HG03469 (cell line): ENCODE measurements at regions not wholly inside any gene's neighbourhood (a gene's known extent, or its start where the extent isn't known, plus 50 kb on each side); places are given as distances from the start of the nearest gene placed in this dataset.

ENCODE experiments used
- ATAC-seq: cut with Tn5 transposase; IDR thresholded peaks from one replicate; pipeline ENCODE4 v1.9.1; 2021; ENCODE audit warnings: mild to moderate bottlenecking, moderate library complexity, moderate number of reproducible peaks; ENCODE audit not compliant: unreplicated experiment

DNA sequence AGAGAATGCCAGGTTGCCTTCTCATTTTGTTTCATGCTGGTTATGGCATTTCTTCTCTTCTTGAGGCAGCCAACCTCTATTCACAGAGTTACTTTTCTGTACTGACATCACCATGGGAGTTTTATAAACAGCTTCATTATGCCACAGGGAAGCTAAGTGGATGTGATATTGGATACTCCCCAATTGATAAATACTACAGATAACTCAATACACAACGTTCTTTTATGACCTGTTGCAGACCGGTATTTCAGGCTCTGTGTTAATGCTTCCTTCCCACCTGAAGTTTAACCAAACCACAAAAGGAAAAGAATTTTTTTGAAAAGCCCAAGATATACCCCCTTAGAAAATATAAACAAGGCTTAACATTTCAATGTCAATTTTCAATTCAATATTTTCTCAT, 258.3 kb upstream of the SOX11 start:
- no peak for ATAC-seq

DNA sequence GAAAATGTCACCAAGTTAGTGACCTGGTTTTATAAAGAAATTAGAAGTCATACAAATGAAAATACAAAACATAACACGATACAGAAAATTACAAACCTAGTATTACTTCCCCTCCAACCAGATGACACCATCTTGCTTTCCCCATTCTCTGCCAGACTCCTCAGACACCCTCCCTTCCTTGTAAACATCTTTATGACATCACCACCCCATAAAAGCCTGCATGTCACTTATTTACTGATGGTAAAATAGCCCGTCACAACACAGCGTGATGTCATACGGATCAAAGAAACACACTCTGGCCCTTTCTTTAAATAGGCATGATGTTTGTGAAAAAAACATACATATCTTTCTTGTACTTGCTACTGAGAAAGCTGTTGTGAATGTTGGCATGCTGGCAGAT, 254.8 kb upstream of the SOX11 start:
- ATAC-seq: no peak

GRCh38 chr2:5440174-5440573, 252.0 kb upstream of the SOX11 start:
- ATAC-seq: no peak

- ATAC-seq: no peak
Observed at GRCh38 chr2:5442736-5443135, 249.4 kb upstream of the SOX11 start.

DNA sequence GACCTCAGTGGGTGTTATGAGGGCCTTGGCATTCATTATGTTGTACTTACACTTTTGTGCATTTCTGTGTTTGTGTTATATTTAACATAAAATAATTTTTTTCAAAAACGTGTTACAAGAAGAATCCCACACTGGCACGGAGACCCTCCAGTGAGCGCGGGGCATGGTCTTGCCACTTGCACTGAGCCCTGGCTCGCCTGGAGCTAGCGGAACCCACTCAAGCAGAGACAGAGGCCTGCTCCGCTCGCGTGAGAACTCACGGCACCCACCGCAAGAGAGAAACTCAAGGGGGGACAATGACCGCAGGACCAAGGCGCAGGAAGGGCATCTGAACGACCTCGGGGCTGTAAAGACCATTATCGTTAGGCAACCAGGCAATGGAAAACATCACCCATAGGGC, 248.0 kb upstream of the SOX11 start:
- no peak for ATAC-seq

DNA sequence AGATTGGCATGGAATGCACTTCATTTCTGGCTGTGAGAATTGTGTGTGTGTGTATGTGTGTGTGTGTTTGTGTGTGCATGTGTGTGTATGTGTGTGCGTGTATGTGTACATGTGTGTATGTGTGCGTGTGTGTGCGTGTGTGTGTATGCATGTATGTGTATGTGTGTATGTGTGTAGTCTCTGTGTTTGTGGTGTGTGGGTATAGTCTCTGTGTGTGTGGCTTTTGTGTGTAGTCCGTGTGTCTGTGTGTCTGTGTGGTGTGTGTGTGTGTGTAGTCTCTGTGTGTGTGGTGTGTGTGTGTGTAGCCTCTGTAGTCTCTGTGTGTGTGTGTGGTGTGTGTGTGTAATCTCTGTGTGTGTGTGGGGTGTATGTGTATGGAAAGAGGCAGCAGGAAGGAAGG, 247.3 kb upstream of the SOX11 start:
- ATAC-seq: no peak

DNA sequence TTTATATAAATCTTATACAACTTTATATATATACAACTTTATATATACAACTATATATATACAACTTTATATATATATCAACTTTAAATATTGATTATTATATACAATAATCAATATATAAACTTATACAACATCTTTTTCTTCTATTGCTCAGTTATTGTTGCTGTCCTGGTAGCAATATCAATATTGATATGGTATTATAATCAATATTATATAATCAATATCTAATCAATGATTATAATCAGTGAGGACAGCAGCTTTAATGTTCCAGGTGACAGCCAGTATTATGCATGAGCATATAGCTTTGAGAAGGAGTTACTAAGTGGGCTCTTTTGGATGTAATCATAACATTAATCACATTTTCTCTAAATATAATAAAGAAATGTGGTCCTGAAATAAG, 242.3 kb upstream of the SOX11 start:
- no peak for ATAC-seq

DNA sequence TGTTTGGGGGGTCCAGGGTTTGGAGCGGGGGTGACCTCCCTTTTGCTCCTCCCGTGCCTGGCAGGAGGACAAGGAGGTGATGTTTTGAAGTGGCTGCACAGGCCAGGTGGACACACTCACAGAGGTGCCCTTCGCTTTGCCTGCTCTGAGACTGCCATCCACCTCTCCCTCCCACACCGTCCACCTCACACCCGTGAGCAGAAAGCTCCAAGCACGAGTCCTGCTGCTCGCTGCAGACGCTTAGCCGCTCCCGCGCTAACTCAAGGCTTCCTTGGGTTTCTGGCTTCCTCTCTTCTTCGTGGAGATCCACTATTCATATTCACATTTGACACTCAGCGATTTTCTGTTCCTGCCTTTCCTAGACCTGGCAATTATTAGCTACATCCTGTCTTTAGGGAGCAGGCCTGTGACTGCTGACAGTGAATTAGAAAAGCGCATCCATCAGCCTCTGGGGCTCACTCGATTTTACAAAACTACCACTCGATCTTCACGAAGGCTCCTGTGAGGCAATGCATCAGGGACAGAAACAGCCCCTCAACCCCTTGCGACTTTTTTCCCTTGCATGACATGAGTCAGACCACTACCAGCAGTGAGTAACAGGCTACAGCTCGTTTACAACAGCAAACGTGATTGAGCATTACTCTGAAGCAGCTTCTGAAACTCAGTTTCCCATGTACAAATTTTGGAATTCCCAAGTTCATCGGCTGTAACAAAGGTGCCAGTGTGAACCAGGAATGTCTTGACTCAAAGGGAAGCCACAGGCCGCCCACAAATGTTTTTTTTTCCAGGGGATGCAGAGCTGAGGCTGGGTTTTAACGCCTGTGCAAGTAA, 238.7 kb upstream of the SOX11 start:
- ATAC-seq: no peak

DNA sequence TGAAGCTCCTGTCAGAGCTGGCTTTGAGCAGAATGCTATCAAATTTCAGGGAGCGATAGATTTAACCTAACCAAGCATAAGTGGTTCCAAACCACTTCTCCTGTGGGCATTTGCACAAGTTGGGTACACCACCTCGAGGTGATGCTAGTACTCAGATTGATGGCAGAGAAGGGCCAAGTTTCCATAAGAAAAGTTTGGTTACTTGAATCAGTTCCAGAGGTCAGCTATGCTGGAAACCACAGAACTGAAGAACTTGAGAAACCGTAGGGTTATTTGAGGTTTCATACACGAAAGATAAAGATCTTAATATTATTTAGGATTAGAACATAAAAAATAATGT, 238.2 kb upstream of the SOX11 start:
- ATAC-seq: no peak

DNA sequence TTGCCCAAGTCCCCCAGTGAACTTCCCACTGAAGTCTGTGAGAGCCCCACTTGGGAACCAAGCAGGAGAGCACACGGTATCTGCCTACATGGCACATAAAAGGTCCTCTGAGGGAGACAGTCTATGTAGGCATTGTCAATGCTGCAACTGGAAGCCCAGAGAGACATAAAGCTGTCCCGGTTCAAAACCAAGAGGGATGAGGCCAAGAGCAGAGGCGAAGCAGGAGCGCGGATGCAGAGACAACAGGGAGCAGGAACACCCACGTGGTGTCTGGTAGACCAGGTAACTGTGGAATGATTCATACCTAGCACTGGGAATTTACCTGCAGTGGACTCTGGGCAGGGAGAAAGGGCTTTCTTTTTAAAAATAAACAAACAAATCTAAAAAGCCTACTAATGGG, 233.1 kb upstream of the SOX11 start:
- ATAC-seq: no peak

DNA sequence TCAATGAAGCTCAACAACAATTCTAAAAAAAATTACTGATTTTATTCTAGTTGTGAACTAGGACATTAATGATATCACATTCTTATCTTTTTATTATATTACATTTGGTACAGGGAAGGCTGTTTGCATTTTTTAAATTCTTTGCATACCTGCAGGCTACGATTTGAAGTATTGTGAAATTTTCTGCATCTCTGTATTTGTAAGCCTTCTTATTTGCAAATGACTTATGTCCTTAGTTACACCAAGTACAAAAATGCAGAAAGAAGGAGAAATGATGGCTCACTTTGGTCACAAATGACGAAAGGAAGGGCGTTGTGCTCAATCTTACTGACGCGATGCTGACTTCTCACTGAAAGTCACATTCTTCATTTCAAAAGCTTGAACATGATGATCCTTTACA, 227.5 kb upstream of the SOX11 start:
- no peak for ATAC-seq

DNA sequence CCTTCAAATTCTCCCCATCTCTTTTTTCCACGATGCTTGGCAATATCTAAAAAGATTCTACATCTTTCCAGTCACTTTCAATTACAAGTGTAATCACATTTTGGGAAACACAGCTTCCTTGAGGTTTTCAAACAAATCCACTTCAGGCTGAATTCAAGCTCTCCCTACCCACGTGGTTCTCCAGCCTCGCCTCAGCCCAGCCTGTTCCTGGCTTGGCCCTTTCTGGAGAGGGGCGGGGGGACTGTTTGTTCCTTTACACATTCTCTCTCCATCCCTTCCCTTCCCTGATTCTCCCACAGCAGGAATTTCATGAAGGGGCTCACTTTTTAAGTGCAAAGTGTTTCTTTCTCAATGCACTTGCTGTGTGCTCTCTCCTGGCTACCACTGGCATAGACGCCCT, 226.3 kb upstream of the SOX11 start:
- no peak for ATAC-seq

DNA sequence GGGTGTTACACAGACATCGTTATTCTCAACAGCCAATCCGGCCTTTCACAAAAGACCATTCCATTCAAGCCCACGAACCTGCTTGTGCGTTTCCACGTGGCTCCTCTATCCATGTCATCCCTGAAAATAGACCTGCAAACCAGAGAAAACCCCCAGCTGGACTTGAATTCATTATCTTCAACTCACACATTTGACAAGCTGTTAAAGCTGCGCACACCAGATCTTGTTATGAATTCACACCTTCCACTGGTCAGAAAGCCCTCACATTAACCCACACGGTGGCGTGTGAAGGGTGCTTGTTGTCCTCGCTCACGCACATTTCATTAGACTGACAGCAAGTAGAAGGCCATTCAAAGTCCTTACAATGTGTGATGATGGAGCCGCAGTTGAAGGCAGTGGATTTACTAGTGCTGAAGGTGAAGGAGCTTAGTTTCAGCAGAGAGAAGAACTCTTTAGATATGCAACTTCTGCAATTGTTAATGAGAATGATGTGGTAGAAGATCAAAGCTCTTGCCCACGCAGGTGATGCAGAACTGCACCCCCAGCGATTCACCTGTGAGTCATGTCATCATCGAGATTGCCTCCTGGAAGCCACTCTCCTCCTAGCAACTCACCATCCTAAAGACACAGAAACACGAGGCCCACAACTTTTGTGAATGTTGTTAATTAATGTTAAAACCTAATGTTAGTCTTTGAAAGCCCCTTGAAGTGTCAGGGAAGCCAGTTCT, 224.8 kb upstream of the SOX11 start:
- ATAC-seq: no peak

DNA sequence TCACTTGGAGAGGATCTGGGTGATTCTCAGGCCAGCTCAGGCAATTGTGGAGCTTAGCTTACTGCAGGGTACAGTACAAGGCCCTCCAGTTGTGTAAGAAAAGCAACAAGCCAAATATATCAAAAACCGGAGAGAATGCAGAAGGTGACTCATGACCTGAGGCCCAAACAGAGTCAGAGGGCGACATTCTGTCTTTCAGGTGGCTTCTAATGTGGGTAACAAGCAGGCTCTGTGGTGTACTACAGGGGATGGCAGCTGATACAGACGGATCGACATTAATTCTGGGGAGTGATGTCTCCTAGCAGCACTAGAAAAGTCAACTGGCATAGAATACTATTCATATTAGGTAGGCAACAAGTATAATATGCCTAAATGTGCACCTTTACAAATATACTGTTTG, 219.5 kb upstream of the SOX11 start:
- ATAC-seq: no peak

DNA sequence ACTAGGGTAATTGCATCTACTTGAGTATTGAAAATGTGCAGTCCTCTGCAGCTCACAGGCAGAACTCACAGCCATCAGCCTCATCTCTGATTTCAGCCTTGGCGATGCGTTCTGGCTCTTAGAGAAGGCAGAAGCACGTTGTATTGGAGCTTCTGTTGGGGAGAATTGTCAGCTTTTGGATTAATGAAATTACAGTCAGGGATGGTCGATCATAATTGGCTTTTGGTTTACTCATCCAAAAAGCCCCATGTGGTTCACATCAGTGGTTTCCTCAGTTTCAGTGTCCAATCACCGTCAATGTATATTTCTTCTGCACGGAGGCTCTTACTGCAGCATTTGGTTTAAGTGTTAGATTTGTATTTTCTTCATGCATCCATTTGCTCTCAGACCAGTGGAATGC, 218.5 kb upstream of the SOX11 start:
- ATAC-seq: no peak

GRCh38 chr2:5474716-5475115, 217.5 kb upstream of the SOX11 start:
- ATAC-seq: no peak

DNA sequence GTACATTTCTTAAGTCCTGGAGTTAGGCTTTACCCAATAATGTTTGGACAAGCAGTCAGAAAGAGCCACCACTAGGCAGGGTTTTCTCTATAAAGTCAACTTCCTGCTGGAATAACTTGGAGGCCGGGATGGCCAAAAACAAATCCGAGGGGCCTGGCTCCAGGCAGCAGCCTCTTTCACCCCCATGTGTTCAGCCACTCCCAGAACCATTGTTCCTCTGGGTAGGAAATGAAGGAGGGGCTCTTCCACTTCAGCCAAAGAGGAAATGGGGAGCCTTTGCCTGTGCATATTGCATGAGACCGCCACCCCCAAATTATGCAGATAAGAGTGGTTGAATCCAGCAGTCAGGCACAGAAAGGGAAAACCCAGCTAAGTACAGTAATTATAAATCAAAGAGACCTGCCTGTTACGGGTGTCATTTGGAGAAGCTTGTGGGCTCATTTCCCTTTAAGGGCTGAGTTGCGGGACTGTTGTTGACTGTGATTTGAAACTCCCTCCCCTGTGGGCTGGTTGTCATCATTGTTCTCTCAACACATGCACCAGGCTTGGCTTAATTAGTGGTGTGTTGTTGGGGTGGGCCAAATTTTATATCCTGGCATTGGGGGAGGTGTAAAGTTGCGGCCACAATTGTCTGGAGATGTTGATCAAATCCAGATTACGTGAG, 212.8 kb upstream of the SOX11 start:
- no peak for ATAC-seq

DNA sequence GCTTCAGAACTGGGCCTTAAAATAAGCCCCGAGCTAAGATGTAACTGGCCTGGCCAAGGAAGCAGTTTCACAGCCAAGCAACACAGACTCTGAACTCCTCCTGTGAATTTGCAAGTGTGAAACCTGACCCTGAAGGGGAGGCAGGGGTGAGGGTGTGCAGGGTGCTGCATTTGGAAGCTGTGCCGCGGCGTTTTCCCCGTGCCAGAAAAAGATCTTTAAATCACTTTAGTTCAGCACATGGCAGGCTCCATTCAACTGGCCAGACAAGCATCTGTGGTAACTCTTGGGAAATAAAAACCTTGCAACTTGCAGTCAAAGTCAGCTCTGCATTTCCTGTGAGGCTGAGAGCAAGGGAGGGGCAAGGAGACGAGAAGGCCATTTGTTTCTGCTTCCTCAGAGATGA, 209.3 kb upstream of the SOX11 start:
- no peak for ATAC-seq

DNA sequence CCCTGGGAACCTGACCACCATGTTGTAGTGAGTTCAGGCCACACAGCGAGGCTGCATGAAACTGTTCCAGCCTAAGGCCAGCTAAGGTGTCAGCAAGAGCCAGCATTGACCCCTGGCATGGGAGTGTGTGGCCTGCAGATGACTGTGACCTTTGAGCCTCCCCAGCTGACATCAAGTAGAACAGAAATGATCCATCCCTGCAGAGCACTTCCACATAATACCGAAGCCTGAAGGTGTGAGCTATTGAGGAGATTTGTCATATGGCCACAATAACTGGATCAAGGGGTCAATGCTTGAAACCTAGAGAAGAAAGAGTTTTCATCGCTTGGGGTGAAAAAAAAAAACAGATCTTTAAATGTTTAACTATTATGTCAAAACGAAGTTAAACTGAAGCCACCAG, 207.3 kb upstream of the SOX11 start:
- ATAC-seq: no peak

GRCh38 chr2:5491523-5491922, 200.7 kb upstream of the SOX11 start:
- no peak for ATAC-seq

- no peak for ATAC-seq
Observed at GRCh38 chr2:5493256-5493655, 198.9 kb upstream of the SOX11 start.

GRCh38 chr2:5494212-5494611, 198.0 kb upstream of the SOX11 start:
- ATAC-seq: no peak
